Subcutaneous abdominal adipose tissue (tissue), 5 donors: ENCODE measurements at regions not wholly inside any gene's neighbourhood (a gene's known extent, or its start where the extent isn't known, plus 50 kb on each side); places are given as distances from the start of the nearest gene placed in this dataset.
"Not testable (repeated sequence)": the region's sequence is repeated elsewhere in the genome, so short reads cannot be mapped to it uniquely, and the experiment has no call there.

ENCODE experiments used
- H3K27ac ChIP-seq: one replicate; pipeline ENCODE4 v1.7.0; 2013; ENCODE audit warnings: low read depth, mild to moderate bottlenecking, inconsistent platforms, low read length, moderate library complexity
- H3K27me3 ChIP-seq, 5 donors: one replicate each; pipeline ENCODE4 v1.7.0; 2013; ENCODE audit warnings: low read length in 5 of 5, inconsistent platforms in 1 of 5; ENCODE audit not compliant: control insufficient read depth in 5 of 5, insufficient read depth in 4 of 5
- H3K36me3 ChIP-seq, 5 donors: one replicate each; pipeline ENCODE4 v1.7.0; 2013; ENCODE audit warnings: low read length in 5 of 5; ENCODE audit not compliant: control insufficient read depth in 5 of 5, insufficient read depth in 5 of 5
- H3K4me1 ChIP-seq, 5 donors: one replicate each; pipeline ENCODE4 v1.7.0; 2013; ENCODE audit warnings: low read length in 5 of 5, mild to moderate bottlenecking in 3 of 5, moderate library complexity in 1 of 5; ENCODE audit not compliant: control insufficient read depth in 5 of 5, insufficient read depth in 5 of 5
- H3K4me3 ChIP-seq, 5 donors: one replicate each; pipeline ENCODE4 v1.7.0; 2013; ENCODE audit warnings: low read length in 5 of 5, low read depth in 1 of 5
- H3K9ac ChIP-seq, 5 donors: one replicate each; pipeline ENCODE4 v1.7.0; 2013; ENCODE audit warnings: low read length in 5 of 5, mild to moderate bottlenecking in 4 of 5, moderate library complexity in 3 of 5
- H3K9me3 ChIP-seq, 5 donors: one replicate each; pipeline ENCODE4 v1.7.0; 2013; ENCODE audit warnings: low read length in 5 of 5; ENCODE audit not compliant: control insufficient read depth in 5 of 5
- donor health status: healthy.
- donor health status: healthy.
- donor health status: healthy.
- donor health status: healthy.
- donor health status: healthy.

- not testable (repeated sequence) for H3K9ac ChIP-seq, H3K4me1 ChIP-seq, H3K27ac ChIP-seq, H3K27me3 ChIP-seq, H3K36me3 ChIP-seq, H3K9me3 ChIP-seq
- peak overlapping the region in 2 of 5 donors; percentile 18 to 50 for H3K4me3 ChIP-seq
Observed at GRCh38 chr1:148049115-148049496, 103.0 kb downstream of the NBPF11 start.

DNA sequence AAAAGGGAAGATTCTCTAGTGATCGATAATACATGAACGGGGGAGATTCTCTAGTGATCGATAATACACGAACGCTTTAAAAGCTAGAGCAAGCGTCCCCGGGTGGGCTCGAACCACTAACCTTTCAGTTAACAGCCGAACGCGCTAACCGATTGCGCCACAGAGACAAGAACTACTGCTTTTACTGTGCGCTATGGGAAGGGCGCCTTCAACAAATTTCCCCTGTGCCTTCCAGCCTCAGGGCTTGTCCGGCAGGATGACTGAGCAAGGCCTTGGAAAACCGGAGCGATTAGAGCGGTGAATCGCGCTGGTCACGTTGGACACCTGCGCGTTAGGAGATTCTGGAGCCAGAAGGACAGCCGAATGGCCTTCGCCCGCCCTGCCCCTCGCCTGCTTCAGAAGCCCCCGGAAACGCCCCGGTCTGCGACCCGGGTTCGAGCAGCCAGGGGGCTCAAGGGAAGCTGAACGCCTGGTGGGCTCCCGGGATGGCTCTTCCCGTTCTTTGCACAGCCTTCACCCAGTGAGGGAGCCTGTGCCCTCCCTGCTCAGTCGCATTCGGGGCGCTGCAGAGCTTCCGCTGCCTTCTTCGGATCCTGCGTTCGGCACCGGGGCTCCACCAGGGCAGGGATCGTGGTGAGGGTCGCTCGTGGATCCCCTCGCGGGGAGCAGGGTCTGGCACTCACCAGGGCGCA, 103.5 kb downstream of the NBPF11 start:
- H3K9me3 ChIP-seq, H3K4me1 ChIP-seq, H3K27ac ChIP-seq, H3K36me3 ChIP-seq, H3K9ac ChIP-seq, H3K27me3 ChIP-seq: not testable (repeated sequence)
- H3K4me3 ChIP-seq = peak overlapping the region in 2 of 5 donors; percentile 18 to 50

DNA sequence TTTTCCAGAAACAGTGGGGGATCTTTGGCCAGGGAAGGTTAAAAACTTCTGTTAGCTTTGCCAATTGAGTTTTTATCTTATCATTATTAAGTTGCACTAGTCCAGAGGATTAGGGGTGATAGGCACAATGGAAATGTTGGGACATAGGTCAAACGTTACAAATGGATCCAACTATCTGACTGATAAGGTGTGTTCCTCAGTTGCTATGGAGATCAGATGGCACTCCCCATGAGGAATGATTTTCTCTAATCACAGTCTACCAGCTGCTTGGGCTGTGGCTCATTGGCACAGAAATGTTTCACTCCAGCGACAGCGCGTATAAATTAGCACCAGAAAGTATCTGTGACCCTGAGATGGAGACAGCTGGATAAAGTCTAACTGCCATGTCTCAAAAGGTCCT, 106.2 kb downstream of the NBPF11 start:
- H3K27me3 ChIP-seq, H3K36me3 ChIP-seq, H3K4me3 ChIP-seq, H3K9ac ChIP-seq, H3K9me3 ChIP-seq, H3K4me1 ChIP-seq, H3K27ac ChIP-seq: not testable (repeated sequence)

DNA sequence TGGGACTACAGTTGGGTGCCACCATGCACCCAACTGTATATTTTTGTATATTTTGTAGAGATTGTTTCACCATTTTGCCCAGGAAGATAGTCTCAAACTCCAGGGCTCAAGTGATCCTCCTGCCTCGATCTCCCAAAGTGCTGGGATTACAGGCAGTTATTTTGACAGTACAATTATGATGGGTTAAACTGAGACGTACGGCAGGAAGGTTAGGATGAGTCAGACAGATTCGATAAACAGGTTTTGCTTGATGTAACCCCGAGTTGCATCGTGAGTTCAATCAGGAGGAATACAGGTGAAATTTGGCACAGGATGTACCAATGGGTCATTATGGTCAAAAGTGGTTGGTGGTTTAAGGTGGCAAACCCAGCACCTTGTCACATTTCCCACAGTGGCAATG, 107.6 kb downstream of the NBPF11 start:
- H3K4me1 ChIP-seq, H3K9ac ChIP-seq, H3K36me3 ChIP-seq, H3K27me3 ChIP-seq, H3K4me3 ChIP-seq, H3K27ac ChIP-seq, H3K9me3 ChIP-seq: not testable (repeated sequence)
